H9 (cell line): ENCODE measurements at regions not wholly inside any gene's neighbourhood (a gene's known extent, or its start where the extent isn't known, plus 50 kb on each side); places are given as distances from the start of the nearest gene placed in this dataset.

ENCODE experiments used
- DNase-seq: peaks from one replicate; pipeline ENCODE4 v3.0.0-alpha.2; 2017
- H2AFZ ChIP-seq: one replicate; pipeline ENCODE4 v1.6.1; 2013; ENCODE audit warnings: mild to moderate bottlenecking, low read length, control low read depth, moderate library complexity
- H2AK5ac ChIP-seq: 2 replicates; pipeline ENCODE4 v1.6.1; 2013; ENCODE audit warnings: low read length, control low read depth, mixed read lengths; ENCODE audit not compliant: insufficient read length
- H2BK120ac ChIP-seq: one replicate; pipeline ENCODE4 v1.6.1; 2013; ENCODE audit warnings: low read depth, mild to moderate bottlenecking, low read length, control low read depth, inconsistent platforms; ENCODE audit not compliant: poor library complexity, severe bottlenecking
- H2BK12ac ChIP-seq: 2 replicates; pipeline ENCODE4 v1.6.1; 2013; ENCODE audit warnings: low read length, control low read depth, mixed read lengths, low read depth; ENCODE audit not compliant: insufficient read length
- H2BK15ac ChIP-seq: 2 replicates; pipeline ENCODE4 v1.6.1; 2013; ENCODE audit warnings: low read depth, low read length, control low read depth
- H2BK20ac ChIP-seq: one replicate; pipeline ENCODE4 v1.6.1; 2013; ENCODE audit warnings: low read depth, mild to moderate bottlenecking, low read length, control low read depth, inconsistent platforms; ENCODE audit not compliant: poor library complexity, severe bottlenecking
- H2BK5ac ChIP-seq: 2 replicates; pipeline ENCODE4 v1.6.1; 2013; ENCODE audit warnings: low read length, control low read depth, mixed read lengths; ENCODE audit not compliant: insufficient read length
- H3K14ac ChIP-seq: 2 replicates; pipeline ENCODE4 v1.6.1; 2013; ENCODE audit warnings: low read length, control low read depth; ENCODE audit not compliant: insufficient read depth
- H3K18ac ChIP-seq: 2 replicates; pipeline ENCODE4 v1.6.1; 2013; ENCODE audit warnings: low read depth, mild to moderate bottlenecking, mixed read lengths, low read length, control low read depth; ENCODE audit not compliant: insufficient read length
- H3K23ac ChIP-seq: 2 replicates; pipeline ENCODE4 v1.6.1; 2013; ENCODE audit warnings: low read length, control low read depth, mixed read lengths, low read depth; ENCODE audit not compliant: insufficient read length
- H3K23me2 ChIP-seq: 2 replicates; pipeline ENCODE4 v1.6.1; 2013; ENCODE audit warnings: low read depth, mild to moderate bottlenecking, mixed read lengths, low read length, control low read depth; ENCODE audit not compliant: insufficient read length, poor library complexity, severe bottlenecking
- H3K27ac ChIP-seq: 2 replicates; pipeline ENCODE4 v1.5.1; 2013; ENCODE audit warnings: low read length, control low read depth, mixed read lengths, low read depth; ENCODE audit not compliant: insufficient read length
- H3K27me3 ChIP-seq: 2 replicates; pipeline ENCODE4 v1.6.1; 2013; ENCODE audit warnings: low read length, control low read depth, inconsistent platforms; ENCODE audit not compliant: insufficient read depth
- H3K4ac ChIP-seq: 2 replicates; pipeline ENCODE4 v1.6.1; 2013; ENCODE audit warnings: low read depth, mild to moderate bottlenecking, control low read depth, inconsistent platforms, low read length, moderate library complexity
- H3K4me1 ChIP-seq: 2 replicates; pipeline ENCODE4 v1.6.1; 2013; ENCODE audit warnings: low read length, control low read depth, inconsistent platforms; ENCODE audit not compliant: insufficient read depth
- H3K4me2 ChIP-seq: 2 replicates; pipeline ENCODE4 v1.6.1; 2013; ENCODE audit warnings: low read length, control low read depth, mixed read lengths; ENCODE audit not compliant: insufficient read length, insufficient read depth
- H3K56ac ChIP-seq: 2 replicates; pipeline ENCODE4 v1.6.1; 2013; ENCODE audit warnings: low read depth, mild to moderate bottlenecking, mixed read lengths, low read length, control low read depth; ENCODE audit not compliant: insufficient read length
- H3K79me1 ChIP-seq: 2 replicates; pipeline ENCODE4 v1.6.1; 2013; ENCODE audit warnings: low read depth, mild to moderate bottlenecking, moderate library complexity, low read length, control low read depth, inconsistent platforms; ENCODE audit not compliant: insufficient read depth, poor library complexity, severe bottlenecking
- H3K79me2 ChIP-seq: 2 replicates; pipeline ENCODE4 v1.6.1; 2013; ENCODE audit warnings: low read length, control low read depth, inconsistent platforms; ENCODE audit not compliant: insufficient read depth
- H3K9ac ChIP-seq: 2 replicates; pipeline ENCODE4 v1.6.1; 2013; ENCODE audit warnings: low read length, control low read depth, mixed read lengths; ENCODE audit not compliant: insufficient read length; ENCODE audit errors: extremely low read depth
- H3K9me3 ChIP-seq: one replicate; pipeline ENCODE4 v1.6.1; 2013; ENCODE audit warnings: low read depth, low read length, inconsistent platforms; ENCODE audit not compliant: control insufficient read depth
- H3T11ph ChIP-seq: one replicate; pipeline ENCODE4 v1.6.1; 2013; ENCODE audit warnings: mild to moderate bottlenecking, low read length, control low read depth, inconsistent platforms
- H4K20me1 ChIP-seq: one replicate; pipeline ENCODE4 v1.6.1; 2013; ENCODE audit not compliant: control insufficient read depth, insufficient read length, insufficient read depth
- H4K5ac ChIP-seq: 2 replicates; pipeline ENCODE4 v1.6.1; 2013; ENCODE audit warnings: low read depth, mild to moderate bottlenecking, mixed read lengths, low read length, control low read depth; ENCODE audit not compliant: insufficient read length
- H4K8ac ChIP-seq: replicated peaks from 2 replicates; pipeline ENCODE4 v1.6.1; 2013; ENCODE audit warnings: low read length, control low read depth, mixed read lengths, low read depth; ENCODE audit not compliant: insufficient read length
- H4K91ac ChIP-seq: 2 replicates; pipeline ENCODE4 v1.6.1; 2013; ENCODE audit warnings: low read depth, mild to moderate bottlenecking, moderate library complexity, mixed read lengths, low read length, control low read depth; ENCODE audit not compliant: insufficient read length
- H3K27ac Mint-ChIP-seq, 3 experiments: 2 replicates in 2 of 3; 3 replicates in 1 of 3; pipeline ENCODE4 v1.8.0; 2020 to 2021; ENCODE audit warnings: mixed read lengths in 3 of 3, mild to moderate bottlenecking in 1 of 3, moderate library complexity in 1 of 3
- H3K27me3 Mint-ChIP-seq: 2 replicates; pipeline ENCODE4 v1.8.0; 2021; ENCODE audit warnings: low read depth, mild to moderate bottlenecking, moderate library complexity, mixed read lengths
- H3K36me3 Mint-ChIP-seq, 3 experiments: 2 replicates in 2 of 3; 3 replicates in 1 of 3; pipeline ENCODE4 v1.8.0; 2020 to 2021; ENCODE audit warnings: low read depth in 3 of 3, mixed read lengths in 3 of 3; ENCODE audit not compliant: insufficient read depth in 1 of 3
- H3K4me1 Mint-ChIP-seq, 2 experiments: 2 replicates each; pipeline ENCODE4 v1.8.0; 2020; ENCODE audit warnings: mixed read lengths in 2 of 2
- H3K4me3 Mint-ChIP-seq, 2 experiments: 2 replicates in 1 of 2; 3 replicates in 1 of 2; pipeline ENCODE4 v1.8.0; 2020 to 2021; ENCODE audit warnings: mild to moderate bottlenecking in 2 of 2, mixed read lengths in 2 of 2, moderate library complexity in 1 of 2
- H3K9me3 Mint-ChIP-seq, 2 experiments: 2 replicates in 1 of 2; 3 replicates in 1 of 2; pipeline ENCODE4 v1.8.0; 2020; ENCODE audit warnings: mild to moderate bottlenecking in 2 of 2, mixed read lengths in 2 of 2, moderate library complexity in 1 of 2
- CTCF ChIP-seq: fragments of 200-600 bp; sonication (generic); conservative IDR thresholded peaks from 3 replicates; pipeline ENCODE4 v1.8.0; 2021; ENCODE audit warnings: antibody characterized with exemption, mild to moderate bottlenecking
- WGBS: extraction: QIAGEN DNeasy Blood & Tissue Kit; methylation state at CpG from one replicate; pipeline ENCODE4 v1.1.7; 2013; ENCODE audit warnings: missing lambda C conversion rate, low lambda C conversion rate, mixed read lengths; ENCODE audit not compliant: insufficient read length; ENCODE audit errors: extremely low coverage; 5-methylcytosine and 5-hydroxymethylcytosine counted together

- no peak overlapping the region for H4K8ac ChIP-seq
- H3K27me3 ChIP-seq: no peaks in the 10 kb centered on the region
- no peaks in the 10 kb centered on the region for H3K9me3 ChIP-seq
- H3K23ac ChIP-seq: no peak overlapping the region
- H3K4me3 Mint-ChIP-seq: no peak overlapping the region
- H4K5ac ChIP-seq: no peak overlapping the region
- no peak overlapping the region for H3K27ac ChIP-seq
- no peak overlapping the region for H2BK5ac ChIP-seq
- no peak overlapping the region for H3K56ac ChIP-seq
- no peaks in the 10 kb centered on the region for H3K4me1 ChIP-seq
- H3K79me2 ChIP-seq: no peaks in the 10 kb centered on the region
- no peak overlapping the region for H3K18ac ChIP-seq
- H3K4me1 Mint-ChIP-seq: peaks cover 7 to 10% of the 10 kb centered on the region in 2 experiments
- H2BK15ac ChIP-seq: no peak overlapping the region
- no peak overlapping the region for H3K9ac ChIP-seq
- no peak overlapping the region for H2AFZ ChIP-seq
- H3K23me2 ChIP-seq: no peaks in the 10 kb centered on the region
- no peak overlapping the region for H2BK12ac ChIP-seq
- peaks cover 2 to 7% of the 10 kb centered on the region in 2 experiments; a peak in 2 of 5 replicates for H3K9me3 Mint-ChIP-seq
- no peak overlapping the region for H3T11ph ChIP-seq
- H2BK120ac ChIP-seq: no peak overlapping the region
- no CpG with 5 or more reads among the region's 5 CpGs for WGBS
- no peak for TF ChIP-seq CTCF
- no peak overlapping the region for H3K4ac ChIP-seq
- no peak overlapping the region for H3K4me2 ChIP-seq
- no peak for DNase-seq
- H2BK20ac ChIP-seq: no peak overlapping the region
- H3K14ac ChIP-seq: no peak overlapping the region
- no peaks in the 10 kb centered on the region for H4K20me1 ChIP-seq
- H3K79me1 ChIP-seq: no peaks in the 10 kb centered on the region
- H3K27ac Mint-ChIP-seq: no peak overlapping the region
- peaks cover 0 to 6% (median 0%) of the 10 kb centered on the region in 3 experiments; a peak in 1 of 7 replicates for H3K36me3 Mint-ChIP-seq
- H2AK5ac ChIP-seq: no peak overlapping the region
- no peaks in the 10 kb centered on the region; the same call in 1 of the 2 replicates for H3K27me3 Mint-ChIP-seq
- H4K91ac ChIP-seq: no peak overlapping the region
Observed at GRCh38 chr2:75915851-75916634, 205.3 kb upstream of the GCFC2 start.
